Hepatocyte (in vitro differentiated cells): ENCODE measurements at regions not wholly inside any gene's neighbourhood (a gene's known extent, or its start where the extent isn't known, plus 50 kb on each side); places are given as distances from the start of the nearest gene placed in this dataset.

ENCODE experiments used
- DNase-seq: peaks from one replicate; pipeline ENCODE4 v3.0.0-alpha.2; 2016; ENCODE audit warnings: low spot score
- H2AFZ ChIP-seq: fragments of 200-600 bp; sonication (generic); 2 replicates; pipeline ENCODE4 v1.6.0; 2016; ENCODE audit warnings: antibody characterized with exemption, mild to moderate bottlenecking
- H3K27ac ChIP-seq: fragments of 200-600 bp; sonication (generic); 2 replicates; pipeline ENCODE4 v1.5.1; 2016; ENCODE audit warnings: mild to moderate bottlenecking
- H3K27me3 ChIP-seq: fragments of 200-600 bp; sonication (generic); 2 replicates; pipeline ENCODE4 v1.6.1; 2016
- H3K36me3 ChIP-seq: fragments of 200-600 bp; sonication (generic); replicated peaks from 2 replicates; pipeline ENCODE4 v1.5.1; 2016; ENCODE audit warnings: low read depth; ENCODE audit not compliant: insufficient read depth
- H3K4me1 ChIP-seq: fragments of 200-600 bp; sonication (generic); 2 replicates; pipeline ENCODE4 v1.5.1; 2016; ENCODE audit warnings: mild to moderate bottlenecking, moderate library complexity; ENCODE audit not compliant: insufficient read depth
- H3K4me2 ChIP-seq: fragments of 200-600 bp; sonication (generic); 2 replicates; pipeline ENCODE4 v1.6.0; 2016
- H3K4me3 ChIP-seq: fragments of 200-600 bp; sonication (generic); 2 replicates; pipeline ENCODE4 v1.5.1; 2016; ENCODE audit warnings: mild to moderate bottlenecking
- H3K79me2 ChIP-seq: fragments of 200-600 bp; sonication (generic); 2 replicates; pipeline ENCODE4 v1.6.0; 2017; ENCODE audit warnings: mild to moderate bottlenecking
- H3K9me2 ChIP-seq: fragments of 200-600 bp; sonication (generic); replicated peaks from 2 replicates; pipeline ENCODE4 v1.6.0; 2017; ENCODE audit warnings: mild to moderate bottlenecking; ENCODE audit not compliant: insufficient read depth
- H3K9me3 ChIP-seq: fragments of 200-600 bp; sonication (generic); 2 replicates; pipeline ENCODE4 v1.5.1; 2016; ENCODE audit warnings: low read depth, mild to moderate bottlenecking
- H4K20me1 ChIP-seq: fragments of 200-600 bp; sonication (generic); 2 replicates; pipeline ENCODE4 v1.6.0; 2016; ENCODE audit warnings: mild to moderate bottlenecking; ENCODE audit not compliant: insufficient read depth, poor library complexity, severe bottlenecking
- EZH2 ChIP-seq: fragments of 200-600 bp; sonication (generic); IDR thresholded peaks from 2 replicates; pipeline ENCODE4 v1.6.1; 2016; ENCODE audit warnings: antibody characterized with exemption, mild to moderate bottlenecking, borderline replicate concordance
- EZH2phosphoT487 ChIP-seq: fragments of 200-600 bp; sonication (generic); IDR thresholded peaks from one replicate; pipeline ENCODE4 v1.6.1; 2018; ENCODE audit warnings: antibody characterized with exemption, mild to moderate bottlenecking, low read depth, moderate library complexity; ENCODE audit not compliant: unreplicated experiment, severe bottlenecking
- WGBS: methylation state at CpG from one replicate; pipeline ENCODE4 v1.1.6; 2016; ENCODE audit warnings: low lambda C conversion rate; ENCODE audit errors: missing lambda C conversion rate; 5-methylcytosine and 5-hydroxymethylcytosine counted together
- TF ChIP-seq, protein P1 (sequence below): fragments of 200-600 bp; sonication (generic); IDR thresholded peaks from 2 replicates; pipeline ENCODE4 v1.5.1; 2016; ENCODE audit warnings: antibody characterized with exemption, mild to moderate bottlenecking; ENCODE audit not compliant: poor library complexity

DNA sequence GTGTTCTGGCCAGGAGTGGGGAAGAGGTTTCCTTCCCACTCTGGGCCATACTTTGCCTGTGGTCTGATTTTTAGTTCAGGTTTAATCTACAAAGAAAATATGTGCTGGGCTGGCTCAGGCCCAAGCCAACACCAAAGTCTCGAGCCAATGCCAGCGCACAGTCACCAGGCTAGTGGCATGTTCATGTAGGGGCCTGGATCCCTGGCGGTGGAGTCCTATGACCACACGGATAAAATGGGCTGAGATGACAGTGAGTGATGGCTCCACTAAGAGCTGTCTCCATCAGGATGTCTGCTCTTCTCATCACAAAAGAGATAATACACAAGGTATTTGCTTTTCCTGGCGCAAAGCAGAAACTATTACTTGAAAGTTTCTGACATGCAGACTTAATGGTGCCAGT, 92.9 kb upstream of the PTPN3 start:
- Histone ChIP-seq H3K27ac (peak overlapping the region; percentile 4), H2AFZ (no peak overlapping the region), H3K4me2 (no peak overlapping the region), H3K36me3 (no peaks in the 10 kb centered on the region), H3K4me1 (no peaks in the 10 kb centered on the region), H3K4me3 (no peak overlapping the region), H3K9me2 (no peaks in the 10 kb centered on the region), H4K20me1 (no peaks in the 10 kb centered on the region), H3K27me3 (no peaks in the 10 kb centered on the region), H3K79me2 (no peaks in the 10 kb centered on the region), H3K9me3 (no peaks in the 10 kb centered on the region)
- WGBS, result 72% methylated on average over 5 of the region's 5 CpGs
- no peak for DNase-seq
- TF ChIP-seq EZH2phosphoT487 (no peak), EZH2 (no peak)
- TF ChIP-seq, protein P1, sequence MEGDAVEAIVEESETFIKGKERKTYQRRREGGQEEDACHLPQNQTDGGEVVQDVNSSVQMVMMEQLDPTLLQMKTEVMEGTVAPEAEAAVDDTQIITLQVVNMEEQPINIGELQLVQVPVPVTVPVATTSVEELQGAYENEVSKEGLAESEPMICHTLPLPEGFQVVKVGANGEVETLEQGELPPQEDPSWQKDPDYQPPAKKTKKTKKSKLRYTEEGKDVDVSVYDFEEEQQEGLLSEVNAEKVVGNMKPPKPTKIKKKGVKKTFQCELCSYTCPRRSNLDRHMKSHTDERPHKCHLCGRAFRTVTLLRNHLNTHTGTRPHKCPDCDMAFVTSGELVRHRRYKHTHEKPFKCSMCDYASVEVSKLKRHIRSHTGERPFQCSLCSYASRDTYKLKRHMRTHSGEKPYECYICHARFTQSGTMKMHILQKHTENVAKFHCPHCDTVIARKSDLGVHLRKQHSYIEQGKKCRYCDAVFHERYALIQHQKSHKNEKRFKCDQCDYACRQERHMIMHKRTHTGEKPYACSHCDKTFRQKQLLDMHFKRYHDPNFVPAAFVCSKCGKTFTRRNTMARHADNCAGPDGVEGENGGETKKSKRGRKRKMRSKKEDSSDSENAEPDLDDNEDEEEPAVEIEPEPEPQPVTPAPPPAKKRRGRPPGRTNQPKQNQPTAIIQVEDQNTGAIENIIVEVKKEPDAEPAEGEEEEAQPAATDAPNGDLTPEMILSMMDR, result no peak

- Histone ChIP-seq H3K4me3 (no peak overlapping the region), H2AFZ (no peak overlapping the region), H3K36me3 (no peaks in the 10 kb centered on the region), H3K27me3 (no peaks in the 10 kb centered on the region), H3K9me3 (no peaks in the 10 kb centered on the region), H3K4me1 (no peaks in the 10 kb centered on the region), H4K20me1 (no peaks in the 10 kb centered on the region), H3K9me2 (no peaks in the 10 kb centered on the region), H3K27ac (no peak overlapping the region), H3K4me2 (no peak overlapping the region), H3K79me2 (no peaks in the 10 kb centered on the region)
- TF ChIP-seq, protein P1, result no peak
- TF ChIP-seq EZH2, result no peak
- WGBS, result 77% methylated on average over 2 of the region's 2 CpGs
- no peak for DNase-seq
These were observed 93.6 kb upstream of the PTPN3 start for GRCh38 chr9:109591691-109592090.

DNA sequence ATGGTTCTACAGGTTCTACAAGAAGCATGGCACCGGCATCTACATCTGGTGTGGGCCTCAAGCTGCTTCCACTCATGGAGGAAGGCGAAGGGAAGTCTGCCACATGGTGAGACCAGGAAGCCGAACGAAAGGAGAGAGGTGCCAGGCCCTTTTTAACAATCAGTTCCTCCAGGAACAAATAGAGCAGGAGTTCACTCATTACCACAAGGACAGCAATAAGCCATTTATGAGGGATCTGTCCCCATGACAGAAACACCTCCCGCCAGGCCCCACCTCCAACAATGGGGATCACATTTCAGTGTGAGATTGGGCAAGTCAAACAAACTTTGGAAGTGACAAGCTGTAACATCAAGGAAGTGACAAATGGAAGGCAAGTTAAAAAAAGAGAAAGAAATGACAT, 95.5 kb upstream of the PTPN3 start:
- Histone ChIP-seq H3K9me2 (no peaks in the 10 kb centered on the region), H3K9me3 (no peaks in the 10 kb centered on the region), H3K36me3 (no peaks in the 10 kb centered on the region), H4K20me1 (no peaks in the 10 kb centered on the region), H2AFZ (no peak overlapping the region), H3K4me1 (no peaks in the 10 kb centered on the region), H3K4me3 (no peak overlapping the region), H3K4me2 (no peak overlapping the region), H3K27me3 (no peaks in the 10 kb centered on the region), H3K79me2 (no peaks in the 10 kb centered on the region), H3K27ac (no peak overlapping the region)
- 93% methylated on average over 5 of the region's 5 CpGs for WGBS
- TF ChIP-seq, protein P1, result no peak
- TF ChIP-seq EZH2 (no peak), EZH2phosphoT487 (no peak)
- no peak for DNase-seq

DNA sequence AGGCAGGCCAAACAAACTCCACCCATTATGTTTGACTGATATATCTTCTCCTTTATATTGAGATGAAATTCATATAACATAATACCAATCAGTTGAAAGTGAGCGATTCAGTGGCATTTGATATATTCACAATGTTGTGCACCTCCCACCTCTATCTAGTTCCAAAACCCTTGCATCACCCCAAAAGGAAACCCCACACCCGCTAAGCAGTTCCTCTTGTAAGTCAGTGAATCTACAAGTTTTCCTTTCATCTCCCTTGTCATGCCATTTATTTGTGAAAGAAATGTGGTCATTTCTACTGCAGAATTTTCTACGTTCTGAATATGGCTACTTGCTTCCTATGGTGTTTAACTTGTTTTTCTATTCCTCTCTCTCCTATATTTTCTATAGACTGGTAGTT, 99.4 kb upstream of the PTPN3 start:
- Histone ChIP-seq H3K27me3 (no peaks in the 10 kb centered on the region), H2AFZ (no peak overlapping the region), H4K20me1 (no peaks in the 10 kb centered on the region), H3K27ac (no peak overlapping the region), H3K79me2 (no peaks in the 10 kb centered on the region), H3K36me3 (no peaks in the 10 kb centered on the region), H3K9me2 (no peaks in the 10 kb centered on the region), H3K4me2 (no peak overlapping the region), H3K4me1 (no peaks in the 10 kb centered on the region), H3K4me3 (no peak overlapping the region), H3K9me3 (no peaks in the 10 kb centered on the region)
- no peak for DNase-seq
- WGBS, result 98% methylated on average over 3 of the region's 3 CpGs
- TF ChIP-seq EZH2phosphoT487, result no peak
